ENCODE measurements at regions not wholly inside any gene's neighbourhood (a gene's known extent, or its start where the extent isn't known, plus 50 kb on each side); places are given as distances from the start of the nearest gene placed in this dataset.
"Not testable (repeated sequence)": the region's sequence is repeated elsewhere in the genome, so short reads cannot be mapped to it uniquely, and the experiment has no call there.

DNA sequence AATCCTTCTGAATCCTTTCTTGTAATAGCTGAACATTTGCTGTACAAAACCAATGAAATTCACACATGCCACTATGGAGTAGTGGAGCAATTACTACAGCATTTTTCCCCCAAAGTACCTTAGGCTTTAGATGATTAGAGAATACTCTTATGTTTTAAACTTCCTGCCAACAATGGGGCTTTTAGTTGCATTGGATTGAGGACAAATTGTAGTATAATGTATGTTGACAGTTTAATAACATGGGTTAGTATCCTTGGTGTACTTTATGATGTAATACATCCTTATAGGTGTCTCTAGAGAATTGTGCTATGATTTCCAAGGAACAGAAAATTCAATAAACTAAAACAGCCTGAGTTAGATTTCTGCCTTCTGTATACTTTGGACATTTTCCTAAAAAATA is 422.7 kb upstream of the GRAMD2B start:
- DNase-seq (ENCODE audit: low read depth in 3 of 3) = no peak

DNA sequence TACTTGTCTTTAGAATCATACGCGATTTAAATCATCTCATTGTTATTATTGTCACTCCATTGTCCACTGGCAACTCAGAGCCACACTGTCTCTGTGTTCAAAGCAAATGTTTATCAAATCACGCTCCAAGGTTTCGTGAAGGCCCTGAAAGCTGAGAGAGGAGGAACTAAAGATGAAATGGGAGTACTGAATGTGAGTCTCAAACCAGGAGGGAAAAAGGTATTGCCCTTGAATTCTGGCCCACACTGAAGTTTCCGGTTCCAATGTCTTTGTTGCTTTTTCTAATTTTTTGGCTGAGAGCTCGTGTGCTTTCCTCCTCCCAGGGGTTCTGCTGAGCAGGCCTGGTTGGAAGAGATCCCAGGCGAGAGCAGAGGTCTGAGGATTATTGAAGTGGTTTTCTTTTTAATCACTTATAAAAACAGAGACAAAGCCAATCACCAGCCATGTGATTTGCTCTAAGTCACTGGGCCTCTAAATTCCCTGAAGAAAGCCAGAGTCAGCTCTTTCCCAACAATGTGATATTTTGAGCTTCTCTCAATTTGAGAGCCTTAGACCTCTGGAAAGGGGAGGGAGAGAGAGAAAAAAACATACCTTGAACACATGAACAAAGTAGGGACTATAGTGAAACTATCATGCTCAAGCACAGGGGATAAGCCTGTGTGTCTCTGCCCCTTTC is 420.8 kb upstream of the GRAMD2B start:
- DNase-seq (ENCODE audit: low read depth in 3 of 3) = no peak

GRCh38 chr5:126003309-126003708 is 419.9 kb upstream of the GRAMD2B start:
- DNase-seq (ENCODE audit: low read depth in 3 of 3) = no peak

GRCh38 chr5:126004636-126005035 is 418.6 kb upstream of the GRAMD2B start:
- no peak for DNase-seq (ENCODE audit: low read depth in 3 of 3)

DNA sequence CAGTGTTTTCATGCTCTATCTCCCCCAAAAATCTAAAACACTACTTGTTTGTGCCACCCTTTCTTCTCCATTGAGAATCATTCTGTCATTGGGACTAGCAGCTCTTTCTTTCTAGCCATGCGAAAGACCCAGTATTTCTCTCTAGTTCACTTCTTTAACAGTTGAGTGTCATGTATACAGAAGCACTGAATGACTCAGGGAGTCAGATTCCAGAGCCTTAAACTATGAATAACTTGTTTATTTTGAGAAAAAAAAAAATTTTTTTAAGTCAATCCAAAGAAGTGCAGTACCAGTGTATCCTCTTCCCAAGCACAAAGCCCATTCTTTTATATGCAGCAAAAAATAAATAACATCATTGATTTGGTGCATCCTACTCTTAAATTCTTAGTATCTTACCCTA is 415.4 kb upstream of the GRAMD2B start:
- DNase-seq (ENCODE audit: low read depth in 3 of 3) = no peak

DNA sequence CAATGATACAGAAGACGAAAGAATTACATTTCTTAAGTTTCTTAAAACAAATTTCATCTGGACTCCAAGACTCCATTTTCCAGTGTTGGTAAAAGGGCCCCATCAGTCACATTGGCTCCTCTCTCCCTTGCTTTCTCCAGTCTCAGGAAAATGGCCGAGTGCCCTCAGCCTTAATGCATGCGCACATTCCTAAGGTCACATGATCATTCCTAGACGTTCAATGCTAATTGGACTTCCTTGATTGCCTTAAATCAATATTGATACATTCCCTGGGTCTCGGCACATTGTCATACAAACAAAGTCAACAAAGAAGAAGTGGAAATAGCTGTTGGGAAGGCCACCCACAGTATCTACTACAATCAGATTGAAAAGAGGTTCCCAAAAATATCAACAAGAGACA is 413.6 kb upstream of the GRAMD2B start:
- no peak for DNase-seq (ENCODE audit: low read depth in 3 of 3)

DNA sequence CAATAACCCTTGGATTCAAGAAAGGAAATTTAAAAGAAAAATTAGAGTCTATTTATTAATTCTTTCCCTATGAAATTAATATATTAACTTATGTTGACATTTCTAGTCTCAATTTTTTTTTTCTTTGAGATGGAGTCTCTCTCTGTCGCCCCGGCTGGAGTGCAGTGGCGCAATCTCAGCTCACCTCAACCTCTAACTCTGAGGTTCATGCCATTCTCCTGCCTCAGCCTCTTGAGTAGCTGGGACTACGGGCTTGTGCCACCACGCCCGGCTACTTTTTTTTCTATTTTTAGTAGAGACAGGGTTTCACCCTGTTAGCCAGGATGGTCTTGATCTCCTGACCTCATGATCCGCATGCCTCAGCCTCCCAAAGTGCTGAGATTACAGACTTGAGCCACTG is 411.7 kb upstream of the GRAMD2B start:
- DNase-seq (ENCODE audit: low read depth in 3 of 3) = not testable (repeated sequence)

GRCh38 chr5:126014676-126015075 is 408.5 kb upstream of the GRAMD2B start:
- no peak for DNase-seq (ENCODE audit: low read depth in 3 of 3)

GRCh38 chr5:126015235-126016181 is 407.7 kb upstream of the GRAMD2B start:
- no peak for DNase-seq (ENCODE audit: low read depth in 3 of 3)

DNA sequence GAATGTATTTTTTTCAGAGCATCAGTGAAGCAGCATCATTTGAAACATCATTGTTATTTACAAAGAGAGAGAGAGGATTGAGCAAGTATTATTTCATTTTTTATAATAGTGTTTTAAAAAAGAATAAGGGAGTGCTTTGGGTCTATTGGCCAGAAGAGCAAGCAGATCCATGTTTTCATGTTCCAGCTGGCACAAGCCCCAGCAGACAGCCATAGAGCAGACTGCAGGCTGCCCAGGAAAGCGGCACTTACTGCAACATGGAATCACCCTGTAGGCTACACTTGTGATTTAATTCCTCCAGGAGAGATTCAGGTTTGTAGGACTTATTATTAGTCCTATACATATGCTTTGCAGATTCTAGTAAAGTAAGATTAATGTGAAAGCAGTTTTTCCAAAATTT is 407.0 kb upstream of the GRAMD2B start:
- no peak for DNase-seq (ENCODE audit: low read depth in 3 of 3)

- DNase-seq (ENCODE audit: low read depth in 3 of 3) = no peak
These were observed 406.1 kb upstream of the GRAMD2B start for GRCh38 chr5:126017096-126017495.

GRCh38 chr5:126020770-126021169 is 402.4 kb upstream of the GRAMD2B start:
- DNase-seq (ENCODE audit: low read depth in 3 of 3) = no peak

GRCh38 chr5:126023994-126024441 is 399.2 kb upstream of the GRAMD2B start:
- DNase-seq (ENCODE audit: low read depth in 3 of 3) = no peak

DNA sequence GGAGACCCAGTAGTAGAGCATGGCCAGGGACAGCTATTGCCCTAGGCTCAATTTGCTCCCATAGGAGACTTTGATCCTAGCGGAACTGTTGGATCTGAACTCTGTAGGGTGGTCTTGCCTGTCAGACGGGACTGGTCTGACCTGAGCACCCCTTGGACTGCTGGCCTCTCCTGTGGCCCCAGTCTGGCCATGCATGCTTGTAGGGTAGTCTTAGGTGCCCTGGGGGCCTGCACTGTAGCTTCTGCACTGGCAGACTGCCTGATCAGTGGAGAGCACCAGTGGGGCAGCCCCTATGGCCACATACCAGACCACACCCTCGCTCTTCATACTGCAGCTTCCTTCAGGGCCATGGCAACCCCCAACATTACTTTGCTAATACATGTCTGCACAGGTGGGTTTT is 396.1 kb upstream of the GRAMD2B start:
- DNase-seq (ENCODE audit: low read depth in 3 of 3) = no peak

- no peak for DNase-seq (ENCODE audit: low read depth in 3 of 3)
These were observed 395.6 kb upstream of the GRAMD2B start for GRCh38 chr5:126027652-126028051.

DNA sequence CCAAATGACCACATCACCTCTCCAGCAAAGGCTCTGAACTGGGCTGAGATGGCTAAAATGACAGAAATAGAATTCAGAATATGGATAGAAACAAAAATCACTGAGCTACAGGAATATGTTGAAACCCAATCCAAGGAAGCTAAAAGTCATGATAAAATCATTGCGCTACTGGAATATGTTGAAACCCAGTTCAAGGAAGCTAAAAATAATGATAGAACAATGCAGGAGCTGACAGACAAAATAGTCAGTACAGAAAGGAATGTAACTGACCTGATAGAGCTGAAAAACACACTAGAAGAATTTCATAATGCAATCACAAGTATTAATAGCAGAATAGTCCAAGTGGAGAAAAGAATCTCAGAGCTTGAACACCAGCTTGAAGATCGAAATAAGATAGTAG is 394.9 kb upstream of the GRAMD2B start:
- no peak for DNase-seq (ENCODE audit: low read depth in 3 of 3)

DNA sequence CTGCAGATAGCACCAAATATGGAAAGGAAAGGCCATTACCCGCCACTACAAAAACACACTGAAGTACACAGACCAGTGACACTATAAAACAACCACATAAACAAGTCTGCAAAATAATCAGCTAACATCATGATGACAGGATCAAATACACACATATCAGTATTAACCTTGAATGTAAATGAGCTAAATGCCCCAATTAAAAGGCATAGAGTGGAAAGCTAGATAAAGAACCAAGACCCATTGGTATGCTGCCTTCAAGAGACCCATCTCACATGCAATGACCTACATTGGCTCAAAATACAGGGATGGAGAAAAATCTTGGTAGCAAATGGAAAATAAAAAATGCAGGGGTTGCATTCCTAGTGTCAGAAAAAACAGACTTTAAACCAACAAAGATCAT is 393.9 kb upstream of the GRAMD2B start:
- DNase-seq (ENCODE audit: low read depth in 3 of 3) = not testable (repeated sequence)

DNA sequence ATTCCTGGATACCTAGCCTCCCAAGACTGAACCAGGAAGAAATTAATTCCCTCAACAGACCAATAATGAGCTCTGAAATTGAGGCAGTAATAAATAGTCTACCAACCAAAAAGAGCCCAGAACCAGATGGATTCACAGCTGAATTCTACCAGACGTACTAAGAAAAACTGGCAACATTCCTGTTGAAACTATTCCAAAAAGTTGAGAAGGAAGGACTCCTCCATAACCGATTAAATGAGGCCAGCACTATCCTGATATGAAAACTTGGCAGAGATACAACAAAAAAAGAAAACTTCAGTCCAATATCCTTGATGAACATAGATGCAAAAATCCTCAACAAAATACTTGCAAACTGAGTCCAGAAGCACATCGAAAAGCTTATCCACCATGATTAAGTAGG is 392.5 kb upstream of the GRAMD2B start:
- no peak for DNase-seq (ENCODE audit: low read depth in 3 of 3)

- no peak for DNase-seq (ENCODE audit: low read depth in 3 of 3)
These were observed 391.1 kb upstream of the GRAMD2B start for GRCh38 chr5:126031989-126032716.

GRCh38 chr5:126043688-126044087 is 379.5 kb upstream of the GRAMD2B start:
- no peak for DNase-seq (ENCODE audit: low read depth in 3 of 3)

DNA sequence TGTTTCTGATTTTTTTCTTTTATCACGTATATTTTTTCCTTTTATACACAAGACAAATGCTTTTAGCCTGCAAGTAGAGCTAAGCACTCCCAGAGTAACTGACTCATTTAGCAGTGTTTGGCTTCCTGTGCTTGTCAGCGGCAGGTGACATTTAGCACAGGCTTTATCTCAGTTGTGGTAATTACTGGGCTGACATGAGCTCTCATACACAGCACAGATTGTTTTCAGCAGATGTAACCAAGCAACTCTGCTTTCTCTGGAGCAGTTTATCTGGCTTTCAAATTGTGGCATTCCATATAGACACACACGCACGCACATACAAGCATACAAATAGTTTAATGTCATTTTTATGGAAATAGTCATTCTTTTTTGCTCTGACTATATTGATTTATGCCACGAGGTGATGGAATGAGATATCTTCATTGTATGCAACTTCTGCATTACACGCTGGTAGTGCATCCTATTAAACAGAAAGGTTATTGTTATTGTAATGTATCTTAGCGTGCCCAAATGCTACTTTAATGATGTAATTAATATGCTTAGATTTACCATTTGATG is 379.0 kb upstream of the GRAMD2B start:
- no peak for DNase-seq (ENCODE audit: low read depth in 3 of 3)

DNA sequence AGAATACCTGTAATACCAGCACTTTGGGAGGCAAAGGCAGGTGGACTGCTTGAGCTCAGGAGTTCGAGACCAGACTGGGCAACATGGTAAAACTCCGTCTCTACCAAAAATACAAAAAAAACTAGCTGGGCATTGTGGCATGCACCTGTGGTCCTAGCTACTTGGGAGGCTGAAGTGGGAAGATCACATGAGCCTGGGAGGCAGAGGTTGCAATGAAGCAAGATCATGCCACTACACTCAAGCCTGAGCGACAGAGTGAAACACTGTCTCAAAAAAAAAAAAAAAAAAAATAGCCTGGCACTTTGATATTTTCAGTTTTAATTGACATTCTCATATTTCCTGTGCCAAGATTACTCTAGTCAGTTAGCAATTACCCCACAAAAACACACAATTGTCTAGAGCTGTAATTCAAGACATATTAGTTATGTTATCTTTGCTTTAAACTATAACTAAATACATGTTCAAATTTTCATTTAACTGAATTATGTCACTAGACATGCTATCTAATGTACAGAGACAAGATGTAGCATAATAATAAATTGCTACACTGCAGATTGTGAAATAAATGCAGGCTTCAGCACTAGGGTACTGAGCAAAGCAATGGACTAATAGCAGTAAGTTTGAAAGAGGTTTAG is 378.2 kb upstream of the GRAMD2B start:
- DNase-seq (ENCODE audit: low read depth in 3 of 3) = no peak

Measured in stimulated activated CD4-positive, alpha-beta T cell treated with anti-CD3 and anti-CD28 coated beads, TNF-alpha, amount 100 ng/mL, for 24 hours (primary cell).